HepG2 (cell line): ENCODE measurements at regions not wholly inside any gene's neighbourhood (a gene's known extent, or its start where the extent isn't known, plus 50 kb on each side); places are given as distances from the start of the nearest gene placed in this dataset.

Experiments used
- POLR2A ChIP-seq, 2 experiments: IDR thresholded peaks; 2 replicates each; pipeline ENCODE4 v1.6.1; 2011; ENCODE audit warnings: low read depth in 2 of 2, low read length in 2 of 2, mild to moderate bottlenecking in 1 of 2, moderate library complexity in 1 of 2; ENCODE audit not compliant: insufficient read depth in 1 of 2
- TF ChIP-seq, protein P1 (sequence below), 2 experiments: IDR thresholded peaks; 2 replicates each; pipeline ENCODE4 v1.6.1; 2011 to 2012; ENCODE audit warnings: low read length in 2 of 2, borderline replicate concordance in 1 of 2, low read depth in 1 of 2, mild to moderate bottlenecking in 1 of 2, moderate library complexity in 1 of 2

DNA sequence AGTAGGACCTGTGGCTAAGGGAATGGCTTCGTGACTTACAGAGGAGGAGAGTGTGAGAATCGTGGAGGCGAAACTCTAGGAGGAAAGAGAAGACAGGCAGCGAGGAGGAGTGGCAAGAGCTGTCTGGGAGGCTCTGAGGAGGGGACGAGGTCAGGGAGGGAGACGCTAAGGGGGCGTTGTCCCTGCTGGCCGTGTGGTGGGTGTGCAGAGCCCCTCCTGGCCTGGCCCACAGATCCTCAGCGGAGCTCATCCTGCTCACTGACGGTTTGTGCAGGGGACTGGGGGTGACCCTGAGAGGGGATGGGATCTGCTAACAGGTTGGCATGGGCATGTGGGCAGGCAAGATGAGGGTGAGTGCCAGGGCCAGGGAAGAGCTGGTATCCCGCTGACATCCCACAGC, 56.5 kb upstream of the PRR5 start:
- TF ChIP-seq, protein P1, sequence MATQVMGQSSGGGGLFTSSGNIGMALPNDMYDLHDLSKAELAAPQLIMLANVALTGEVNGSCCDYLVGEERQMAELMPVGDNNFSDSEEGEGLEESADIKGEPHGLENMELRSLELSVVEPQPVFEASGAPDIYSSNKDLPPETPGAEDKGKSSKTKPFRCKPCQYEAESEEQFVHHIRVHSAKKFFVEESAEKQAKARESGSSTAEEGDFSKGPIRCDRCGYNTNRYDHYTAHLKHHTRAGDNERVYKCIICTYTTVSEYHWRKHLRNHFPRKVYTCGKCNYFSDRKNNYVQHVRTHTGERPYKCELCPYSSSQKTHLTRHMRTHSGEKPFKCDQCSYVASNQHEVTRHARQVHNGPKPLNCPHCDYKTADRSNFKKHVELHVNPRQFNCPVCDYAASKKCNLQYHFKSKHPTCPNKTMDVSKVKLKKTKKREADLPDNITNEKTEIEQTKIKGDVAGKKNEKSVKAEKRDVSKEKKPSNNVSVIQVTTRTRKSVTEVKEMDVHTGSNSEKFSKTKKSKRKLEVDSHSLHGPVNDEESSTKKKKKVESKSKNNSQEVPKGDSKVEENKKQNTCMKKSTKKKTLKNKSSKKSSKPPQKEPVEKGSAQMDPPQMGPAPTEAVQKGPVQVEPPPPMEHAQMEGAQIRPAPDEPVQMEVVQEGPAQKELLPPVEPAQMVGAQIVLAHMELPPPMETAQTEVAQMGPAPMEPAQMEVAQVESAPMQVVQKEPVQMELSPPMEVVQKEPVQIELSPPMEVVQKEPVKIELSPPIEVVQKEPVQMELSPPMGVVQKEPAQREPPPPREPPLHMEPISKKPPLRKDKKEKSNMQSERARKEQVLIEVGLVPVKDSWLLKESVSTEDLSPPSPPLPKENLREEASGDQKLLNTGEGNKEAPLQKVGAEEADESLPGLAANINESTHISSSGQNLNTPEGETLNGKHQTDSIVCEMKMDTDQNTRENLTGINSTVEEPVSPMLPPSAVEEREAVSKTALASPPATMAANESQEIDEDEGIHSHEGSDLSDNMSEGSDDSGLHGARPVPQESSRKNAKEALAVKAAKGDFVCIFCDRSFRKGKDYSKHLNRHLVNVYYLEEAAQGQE (IDR thresholded peaks at IDR 0.05; ENCODE audit: borderline replicate concordance in 1 of 2, low read depth in 1 of 2, low read length in 2 of 2), result no peak
- no peak for TF ChIP-seq POLR2A (IDR thresholded peaks at IDR 0.05; ENCODE audit: insufficient read depth in 1 of 2, low read depth in 2 of 2, low read length in 2 of 2)
